GM12878 (cell line): ENCODE measurements at regions not wholly inside any gene's neighbourhood (a gene's known extent, or its start where the extent isn't known, plus 50 kb on each side); places are given as distances from the start of the nearest gene placed in this dataset.

Experiments
- ATAC-seq: fragments of 200-7000 bp; cut with Tn5 transposase; 3 replicates; pipeline ENCODE4 v1.9.1; 2020; ENCODE audit warnings: mild to moderate bottlenecking, moderate library complexity
- BruUV-seq: library from RNA; stranded (reverse); fragments of 400-500 nt; replicated peaks from 2 replicates; lab custom pipeline; 2021; lab: Mats Ljungman, UMichigan
- CTCF ChIA-PET: fragments of 300-600 bp; sonication (Branson Sonifier 250); formaldehyde crosslinking; extraction: SDS; loops from one replicate; lab custom pipeline; 2021; ENCODE audit warnings: inconsistent platforms; lab: Yijun Ruan, JAX
- POLR2A ChIA-PET: fragments of 350-600 bp; formaldehyde crosslinking; extraction: SDS; loops from one replicate; lab custom pipeline; 2021; ENCODE audit warnings: inconsistent platforms; lab: Charles Lee
- RAD21 ChIA-PET: fragments of 300-600 bp; sonication (Branson Sonifier 250); formaldehyde crosslinking; loops from one replicate; lab custom pipeline; 2023; ENCODE audit warnings: antibody characterized with exemption; ENCODE audit not compliant: unreplicated experiment; lab: Charles Lee
- SMC1A ChIA-PET: fragments of 300-600 bp; sonication (Branson Sonifier 250); formaldehyde crosslinking; loops from one replicate; lab custom pipeline; 2023; ENCODE audit not compliant: unreplicated experiment, uncharacterized antibody; lab: Charles Lee
- DNase-seq: peaks from one replicate; pipeline ENCODE4 v3.0.0-alpha.2; 2011; ENCODE audit warnings: low read depth, low spot score
- FAIRE-seq: peaks from 3 replicates; lab custom pipeline; 2011; peaks lifted over from hg19 to GRCh38; lab: Jason Lieb, UNC
- H2AFZ ChIP-seq: 2 replicates; pipeline ENCODE4 v1.6.0; 2011; ENCODE audit warnings: low read depth, low read length, control low read depth; ENCODE audit not compliant: control insufficient read depth
- H3K27ac ChIP-seq: 2 replicates; pipeline ENCODE4 v1.5.1; 2011; ENCODE audit warnings: control low read depth; ENCODE audit not compliant: control insufficient read depth, insufficient read depth
- H3K27me3 ChIP-seq, 2 experiments: replicated peaks in 1 of 2; 2 replicates each; pipeline versions ENCODE4 v1.6.0 to v1.6.1; 2011; ENCODE audit warnings: low read length in 1 of 2; ENCODE audit not compliant: control insufficient read depth in 2 of 2, insufficient read depth in 2 of 2
- H3K36me3 ChIP-seq, 2 experiments: 2 replicates each; pipeline ENCODE4 v1.5.1; 2011; ENCODE audit warnings: low read length in 1 of 2; ENCODE audit not compliant: control insufficient read depth in 2 of 2, insufficient read depth in 2 of 2
- H3K4me1 ChIP-seq: 2 replicates; pipeline ENCODE4 v1.6.1; 2011; ENCODE audit warnings: mild to moderate bottlenecking, low read length, moderate library complexity, mixed read lengths; ENCODE audit not compliant: control insufficient read depth, insufficient read depth
- H3K4me2 ChIP-seq: 2 replicates; pipeline ENCODE4 v1.6.0; 2011; ENCODE audit warnings: control low read depth; ENCODE audit not compliant: control insufficient read depth, insufficient read depth
- H3K4me3 ChIP-seq: fragments of 200-600 bp; sonication (generic); 2 replicates; pipeline ENCODE4 v1.5.1; 2016
- H3K79me2 ChIP-seq: 2 replicates; pipeline ENCODE4 v1.6.0; 2011; ENCODE audit warnings: low read length; ENCODE audit not compliant: control insufficient read depth, insufficient read depth
- H3K9ac ChIP-seq: 2 replicates; pipeline ENCODE4 v1.8.0; 2011; ENCODE audit warnings: low read length, control low read depth, mixed read lengths; ENCODE audit not compliant: control insufficient read depth, insufficient read depth
- H3K9me3 ChIP-seq: replicated peaks from 3 replicates; pipeline ENCODE4 v1.5.1; 2011; ENCODE audit warnings: mild to moderate bottlenecking, low read length; ENCODE audit not compliant: control insufficient read depth, insufficient read depth
- H4K20me1 ChIP-seq: 2 replicates; pipeline ENCODE4 v1.6.0; 2011; ENCODE audit not compliant: control insufficient read depth, insufficient read depth
- ATF7 ChIP-seq: fragments of 450-650 bp; IDR thresholded peaks from 2 replicates; pipeline ENCODE4 v1.6.1; 2016; ENCODE audit warnings: low read depth, mild to moderate bottlenecking
- DPF2 ChIP-seq: fragments of 450-650 bp; IDR thresholded peaks from 2 replicates; pipeline ENCODE4 v1.6.1; 2017; ENCODE audit warnings: mild to moderate bottlenecking
- KDM1A ChIP-seq: fragments of 200-600 bp; sonication (generic); IDR thresholded peaks from 2 replicates; pipeline ENCODE4 v1.6.1; 2016; ENCODE audit warnings: borderline replicate concordance
- MXI1 ChIP-seq: fragments of 150-350 bp; IDR thresholded peaks from 2 replicates; pipeline ENCODE4 v1.6.1; 2011; ENCODE audit warnings: low read depth, mild to moderate bottlenecking, inconsistent platforms, low read length, improper control_type of control experiment
- NFYB ChIP-seq: IDR thresholded peaks from 2 replicates; pipeline ENCODE4 v1.6.1; 2011; ENCODE audit warnings: low read depth, mild to moderate bottlenecking, low read length, improper control_type of control experiment, moderate library complexity; ENCODE audit not compliant: insufficient read depth
- PAX8 ChIP-seq: fragments of 450-650 bp; IDR thresholded peaks from 2 replicates; pipeline ENCODE4 v1.6.1; 2017; ENCODE audit warnings: mild to moderate bottlenecking, moderate library complexity
- POLR2AphosphoS2 ChIP-seq: IDR thresholded peaks from 2 replicates; pipeline ENCODE4 v1.6.1; 2011; ENCODE audit warnings: low read depth, mild to moderate bottlenecking, low read length, improper control_type of control experiment, moderate library complexity
- SMAD1 ChIP-seq: fragments of 450-650 bp; IDR thresholded peaks from 2 replicates; pipeline ENCODE4 v1.6.1; 2018; ENCODE audit warnings: mild to moderate bottlenecking, low read depth; ENCODE audit not compliant: partially characterized antibody
- SMAD5 ChIP-seq: IDR thresholded peaks from 2 replicates; pipeline ENCODE4 v1.6.1; 2016; ENCODE audit warnings: antibody characterized with exemption, low read depth
- SP1 ChIP-seq: IDR thresholded peaks from one replicate; pipeline ENCODE4 v1.6.1; 2011; ENCODE audit warnings: low read depth, low read length
- SRF ChIP-seq, 2 experiments: IDR thresholded peaks; 2 replicates each; pipeline ENCODE4 v1.6.1; 2011; ENCODE audit warnings: low read depth in 2 of 2, low read length in 2 of 2, mild to moderate bottlenecking in 1 of 2, moderate library complexity in 1 of 2
- SUZ12 ChIP-seq: fragments of 200-600 bp; sonication (generic); IDR thresholded peaks from one replicate; pipeline ENCODE4 v1.6.1; 2018; ENCODE audit warnings: antibody characterized with exemption, mild to moderate bottlenecking; ENCODE audit not compliant: unreplicated experiment
- YBX1 ChIP-seq: fragments of 450-650 bp; IDR thresholded peaks from 2 replicates; pipeline ENCODE4 v1.6.1; 2016; ENCODE audit warnings: antibody characterized with exemption
- WGBS: methylation state at CpG from one replicate; pipeline ENCODE4 v1.1.6; 2016; ENCODE audit warnings: low lambda C conversion rate; ENCODE audit not compliant: insufficient replicate concordance, insufficient coverage; ENCODE audit errors: missing lambda C conversion rate; 5-methylcytosine and 5-hydroxymethylcytosine counted together
- in situ Hi-C: fragments of 300-500 bp; cut with MboI; formaldehyde crosslinking; loops from 9 replicates; pipeline ENCODE4 v1.14.3; 2018; ENCODE audit warnings: mixed read lengths
- intact Hi-C: fragments of 100-400 bp; cut with micrococcal nuclease; formaldehyde crosslinking; loops from one replicate; pipeline ENCODE4 v1.14.2; 2022; ENCODE audit not compliant: unreplicated experiment
- TF ChIP-seq, protein P1 (sequence below): IDR thresholded peaks from 2 replicates; pipeline ENCODE4 v1.6.1; 2012; ENCODE audit warnings: low read depth, low read length, improper control_type of control experiment
- TF ChIP-seq, protein P2 (sequence below): fragments of 450-650 bp; formaldehyde crosslinking; IDR thresholded peaks from 2 replicates; pipeline ENCODE4 v1.4.0; 2020; ENCODE audit warnings: mild to moderate bottlenecking, moderate library complexity
- TF ChIP-seq, protein P3 (sequence below): fragments of 450-650 bp; IDR thresholded peaks from 2 replicates; pipeline ENCODE4 v1.6.1; 2017; ENCODE audit warnings: mild to moderate bottlenecking
- TF ChIP-seq, protein P4 (sequence below): fragments of 150-350 bp; IDR thresholded peaks from 2 replicates; pipeline ENCODE4 v1.6.1; 2016; ENCODE audit warnings: low read depth, low read length

DNA sequence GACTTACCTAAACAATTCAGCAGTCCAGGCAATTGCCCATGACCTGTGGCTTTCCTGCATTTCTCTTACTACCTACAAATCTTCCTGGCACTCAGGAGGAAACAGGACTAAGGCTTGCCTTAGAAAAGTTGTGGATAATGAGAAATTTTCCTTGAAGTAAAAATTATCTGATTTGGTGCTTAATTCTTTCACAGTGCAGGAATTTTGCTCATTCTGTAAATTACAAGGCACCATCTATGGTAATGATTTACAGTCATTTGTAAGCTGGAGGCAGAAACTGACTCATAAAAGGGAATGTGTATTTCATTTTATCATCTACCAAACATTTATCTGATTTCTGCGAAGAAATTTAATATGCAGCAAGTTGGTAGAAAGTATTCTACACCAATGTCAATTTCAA, 211.5 kb upstream of the FKBP1C start:
- ATAC-seq = no peak
- Histone ChIP-seq H3K9ac (no peak overlapping the region), H3K4me2 (no peak overlapping the region), H3K4me1 (no peaks in the 10 kb centered on the region), H3K36me3 (no peaks in the 10 kb centered on the region), H4K20me1 (no peaks in the 10 kb centered on the region), H3K27ac (no peak overlapping the region), H3K27me3 (no peaks in the 10 kb centered on the region), H3K9me3 (no peaks in the 10 kb centered on the region), H3K79me2 (no peaks in the 10 kb centered on the region), H2AFZ (no peak overlapping the region), H3K4me3 (no peak overlapping the region)
- intact Hi-C loops = no loop called here
- in situ Hi-C loops = no loop called here
- ChIA-PET RAD21 (no interaction called here), CTCF (no interaction called here), SMC1A (interaction anchor here (1.5 kb wide), 1 partner anchor 16 kb away, joined by 3 read pairs; no protein-coding TSS in a partner anchor), POLR2A (no interaction called here)
- no peak for DNase-seq
- no peak for FAIRE-seq
- no TSS peak for BruUV-seq
- 48% methylated on average over 1 of the region's 1 CpG for WGBS
- TF ChIP-seq YBX1 (no peak), SRF (IDR thresholded peaks at IDR 0.05; ENCODE audit: low read depth in 2 of 2, low read length in 2 of 2) (no peak), SUZ12 (no peak), POLR2AphosphoS2 (no peak), MXI1 (no peak), ATF7 (no peak), SP1 (no peak), SMAD1 (no peak), SMAD5 (no peak), DPF2 (no peak), NFYB (no peak), PAX8 (no peak), KDM1A (no peak)
- TF ChIP-seq, protein P1, sequence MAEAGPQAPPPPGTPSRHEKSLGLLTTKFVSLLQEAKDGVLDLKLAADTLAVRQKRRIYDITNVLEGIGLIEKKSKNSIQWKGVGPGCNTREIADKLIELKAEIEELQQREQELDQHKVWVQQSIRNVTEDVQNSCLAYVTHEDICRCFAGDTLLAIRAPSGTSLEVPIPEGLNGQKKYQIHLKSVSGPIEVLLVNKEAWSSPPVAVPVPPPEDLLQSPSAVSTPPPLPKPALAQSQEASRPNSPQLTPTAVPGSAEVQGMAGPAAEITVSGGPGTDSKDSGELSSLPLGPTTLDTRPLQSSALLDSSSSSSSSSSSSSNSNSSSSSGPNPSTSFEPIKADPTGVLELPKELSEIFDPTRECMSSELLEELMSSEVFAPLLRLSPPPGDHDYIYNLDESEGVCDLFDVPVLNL = no peak
- TF ChIP-seq, protein P2, sequence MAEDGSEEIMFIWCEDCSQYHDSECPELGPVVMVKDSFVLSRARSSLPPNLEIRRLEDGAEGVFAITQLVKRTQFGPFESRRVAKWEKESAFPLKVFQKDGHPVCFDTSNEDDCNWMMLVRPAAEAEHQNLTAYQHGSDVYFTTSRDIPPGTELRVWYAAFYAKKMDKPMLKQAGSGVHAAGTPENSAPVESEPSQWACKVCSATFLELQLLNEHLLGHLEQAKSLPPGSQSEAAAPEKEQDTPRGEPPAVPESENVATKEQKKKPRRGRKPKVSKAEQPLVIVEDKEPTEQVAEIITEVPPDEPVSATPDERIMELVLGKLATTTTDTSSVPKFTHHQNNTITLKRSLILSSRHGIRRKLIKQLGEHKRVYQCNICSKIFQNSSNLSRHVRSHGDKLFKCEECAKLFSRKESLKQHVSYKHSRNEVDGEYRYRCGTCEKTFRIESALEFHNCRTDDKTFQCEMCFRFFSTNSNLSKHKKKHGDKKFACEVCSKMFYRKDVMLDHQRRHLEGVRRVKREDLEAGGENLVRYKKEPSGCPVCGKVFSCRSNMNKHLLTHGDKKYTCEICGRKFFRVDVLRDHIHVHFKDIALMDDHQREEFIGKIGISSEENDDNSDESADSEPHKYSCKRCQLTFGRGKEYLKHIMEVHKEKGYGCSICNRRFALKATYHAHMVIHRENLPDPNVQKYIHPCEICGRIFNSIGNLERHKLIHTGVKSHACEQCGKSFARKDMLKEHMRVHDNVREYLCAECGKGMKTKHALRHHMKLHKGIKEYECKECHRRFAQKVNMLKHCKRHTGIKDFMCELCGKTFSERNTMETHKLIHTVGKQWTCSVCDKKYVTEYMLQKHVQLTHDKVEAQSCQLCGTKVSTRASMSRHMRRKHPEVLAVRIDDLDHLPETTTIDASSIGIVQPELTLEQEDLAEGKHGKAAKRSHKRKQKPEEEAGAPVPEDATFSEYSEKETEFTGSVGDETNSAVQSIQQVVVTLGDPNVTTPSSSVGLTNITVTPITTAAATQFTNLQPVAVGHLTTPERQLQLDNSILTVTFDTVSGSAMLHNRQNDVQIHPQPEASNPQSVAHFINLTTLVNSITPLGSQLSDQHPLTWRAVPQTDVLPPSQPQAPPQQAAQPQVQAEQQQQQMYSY (CRISPR knock-in tag) = no peak
- TF ChIP-seq, protein P3, sequence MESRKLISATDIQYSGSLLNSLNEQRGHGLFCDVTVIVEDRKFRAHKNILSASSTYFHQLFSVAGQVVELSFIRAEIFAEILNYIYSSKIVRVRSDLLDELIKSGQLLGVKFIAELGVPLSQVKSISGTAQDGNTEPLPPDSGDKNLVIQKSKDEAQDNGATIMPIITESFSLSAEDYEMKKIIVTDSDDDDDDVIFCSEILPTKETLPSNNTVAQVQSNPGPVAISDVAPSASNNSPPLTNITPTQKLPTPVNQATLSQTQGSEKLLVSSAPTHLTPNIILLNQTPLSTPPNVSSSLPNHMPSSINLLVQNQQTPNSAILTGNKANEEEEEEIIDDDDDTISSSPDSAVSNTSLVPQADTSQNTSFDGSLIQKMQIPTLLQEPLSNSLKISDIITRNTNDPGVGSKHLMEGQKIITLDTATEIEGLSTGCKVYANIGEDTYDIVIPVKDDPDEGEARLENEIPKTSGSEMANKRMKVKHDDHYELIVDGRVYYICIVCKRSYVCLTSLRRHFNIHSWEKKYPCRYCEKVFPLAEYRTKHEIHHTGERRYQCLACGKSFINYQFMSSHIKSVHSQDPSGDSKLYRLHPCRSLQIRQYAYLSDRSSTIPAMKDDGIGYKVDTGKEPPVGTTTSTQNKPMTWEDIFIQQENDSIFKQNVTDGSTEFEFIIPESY = no peak
- TF ChIP-seq, protein P4, sequence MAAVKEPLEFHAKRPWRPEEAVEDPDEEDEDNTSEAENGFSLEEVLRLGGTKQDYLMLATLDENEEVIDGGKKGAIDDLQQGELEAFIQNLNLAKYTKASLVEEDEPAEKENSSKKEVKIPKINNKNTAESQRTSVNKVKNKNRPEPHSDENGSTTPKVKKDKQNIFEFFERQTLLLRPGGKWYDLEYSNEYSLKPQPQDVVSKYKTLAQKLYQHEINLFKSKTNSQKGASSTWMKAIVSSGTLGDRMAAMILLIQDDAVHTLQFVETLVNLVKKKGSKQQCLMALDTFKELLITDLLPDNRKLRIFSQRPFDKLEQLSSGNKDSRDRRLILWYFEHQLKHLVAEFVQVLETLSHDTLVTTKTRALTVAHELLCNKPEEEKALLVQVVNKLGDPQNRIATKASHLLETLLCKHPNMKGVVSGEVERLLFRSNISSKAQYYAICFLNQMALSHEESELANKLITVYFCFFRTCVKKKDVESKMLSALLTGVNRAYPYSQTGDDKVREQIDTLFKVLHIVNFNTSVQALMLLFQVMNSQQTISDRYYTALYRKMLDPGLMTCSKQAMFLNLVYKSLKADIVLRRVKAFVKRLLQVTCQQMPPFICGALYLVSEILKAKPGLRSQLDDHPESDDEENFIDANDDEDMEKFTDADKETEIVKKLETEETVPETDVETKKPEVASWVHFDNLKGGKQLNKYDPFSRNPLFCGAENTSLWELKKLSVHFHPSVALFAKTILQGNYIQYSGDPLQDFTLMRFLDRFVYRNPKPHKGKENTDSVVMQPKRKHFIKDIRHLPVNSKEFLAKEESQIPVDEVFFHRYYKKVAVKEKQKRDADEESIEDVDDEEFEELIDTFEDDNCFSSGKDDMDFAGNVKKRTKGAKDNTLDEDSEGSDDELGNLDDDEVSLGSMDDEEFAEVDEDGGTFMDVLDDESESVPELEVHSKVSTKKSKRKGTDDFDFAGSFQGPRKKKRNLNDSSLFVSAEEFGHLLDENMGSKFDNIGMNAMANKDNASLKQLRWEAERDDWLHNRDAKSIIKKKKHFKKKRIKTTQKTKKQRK = no peak
